Suppressor macrophage (primary cell): ENCODE measurements at regions not wholly inside any gene's neighbourhood (a gene's known extent, or its start where the extent isn't known, plus 50 kb on each side); places are given as distances from the start of the nearest gene placed in this dataset.

ENCODE experiments used
- DNase-seq, 4 experiments: peaks; one replicate each; pipeline ENCODE4 v3.0.0-alpha.2; 2020 to 2022

GRCh38 chr18:45228796-45229388, 386.4 kb upstream of the SLC14A2 start:
- DNase-seq = no peak

GRCh38 chr18:45231617-45232016, 383.7 kb upstream of the SLC14A2 start:
- DNase-seq = no peak

DNA sequence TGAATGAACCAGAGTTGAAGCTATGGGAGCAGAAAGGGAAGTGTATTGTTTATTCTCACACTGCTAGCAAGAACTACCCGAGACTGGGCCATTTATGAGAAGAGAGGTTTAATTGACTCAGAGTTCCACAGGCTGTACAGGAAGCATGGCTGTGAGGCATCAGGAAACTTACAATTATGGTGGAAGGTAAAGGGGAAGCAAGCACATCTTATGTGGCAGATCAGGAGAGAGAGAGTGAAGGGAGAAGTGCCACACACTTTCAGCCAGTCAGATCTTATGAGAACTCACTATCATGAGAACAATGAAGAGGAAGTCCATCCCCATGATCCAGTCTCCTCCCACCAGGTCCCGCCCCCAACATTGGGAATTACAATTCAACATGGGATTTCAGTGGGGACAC, 383.2 kb upstream of the SLC14A2 start:
- DNase-seq = peak; percentile 60 to 84 (median 64)

DNA sequence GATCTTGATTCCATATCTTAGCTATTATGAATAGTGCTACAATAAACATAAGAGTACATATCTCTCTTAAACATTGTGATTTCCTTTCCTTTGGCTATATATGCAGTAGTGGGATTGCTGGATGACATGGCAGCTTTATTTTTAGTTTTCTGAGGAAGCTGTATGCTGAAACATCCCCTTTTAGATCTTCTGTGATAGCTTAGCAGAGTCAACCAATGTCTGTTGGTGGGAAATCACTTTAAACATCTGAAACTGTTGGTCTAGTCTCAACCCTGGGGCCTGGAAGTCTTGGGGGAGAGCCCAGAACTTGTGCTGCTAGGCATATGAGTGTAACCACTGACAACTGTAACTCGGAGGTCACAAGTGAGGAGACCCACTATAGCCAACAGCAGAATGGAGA, 378.6 kb upstream of the SLC14A2 start:
- DNase-seq = peak; percentile 24 to 70 (median 47)

- DNase-seq = no peak
Observed at GRCh38 chr18:45237343-45238098, 377.8 kb upstream of the SLC14A2 start.

DNA sequence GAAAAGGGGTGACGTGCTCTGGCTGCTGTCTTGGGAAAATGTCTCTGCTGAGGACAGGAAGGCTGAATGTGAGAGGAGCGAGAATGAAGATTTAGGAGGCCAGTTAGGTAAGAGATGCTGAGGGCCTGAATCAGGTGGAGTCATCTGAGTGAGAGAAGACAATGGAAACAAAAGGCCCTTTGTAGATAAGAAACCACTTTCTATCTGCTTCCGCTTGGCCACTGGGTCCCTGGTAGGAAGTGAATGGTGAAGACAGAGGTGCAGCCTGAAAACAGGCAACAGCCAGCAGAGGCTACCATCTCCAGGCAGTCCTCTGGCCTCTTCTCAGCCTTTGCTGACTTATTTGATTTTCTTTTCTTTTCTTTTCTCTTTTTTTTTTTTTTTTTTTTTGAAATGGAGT, 374.0 kb upstream of the SLC14A2 start:
- DNase-seq = no peak

- no peak for DNase-seq
Observed at GRCh38 chr18:45241982-45242565, 373.2 kb upstream of the SLC14A2 start.

- DNase-seq = peak; percentile 39 to 75 (median 56)
Observed at GRCh38 chr18:45243340-45244110, 371.8 kb upstream of the SLC14A2 start.

- DNase-seq = no peak
Observed at GRCh38 chr18:45245091-45245511, 370.2 kb upstream of the SLC14A2 start.

- DNase-seq = peak in 1 of 4 experiments; percentile 29
Observed at GRCh38 chr18:45248240-45248903, 366.9 kb upstream of the SLC14A2 start.

GRCh38 chr18:45249246-45249661, 366.0 kb upstream of the SLC14A2 start:
- no peak for DNase-seq

- peak in 3 of 4 experiments; percentile 15 to 19 (median 18) for DNase-seq
Observed at GRCh38 chr18:45250479-45250878, 364.8 kb upstream of the SLC14A2 start.

- DNase-seq = no peak
Observed at GRCh38 chr18:45251236-45251635, 364.0 kb upstream of the SLC14A2 start.

DNA sequence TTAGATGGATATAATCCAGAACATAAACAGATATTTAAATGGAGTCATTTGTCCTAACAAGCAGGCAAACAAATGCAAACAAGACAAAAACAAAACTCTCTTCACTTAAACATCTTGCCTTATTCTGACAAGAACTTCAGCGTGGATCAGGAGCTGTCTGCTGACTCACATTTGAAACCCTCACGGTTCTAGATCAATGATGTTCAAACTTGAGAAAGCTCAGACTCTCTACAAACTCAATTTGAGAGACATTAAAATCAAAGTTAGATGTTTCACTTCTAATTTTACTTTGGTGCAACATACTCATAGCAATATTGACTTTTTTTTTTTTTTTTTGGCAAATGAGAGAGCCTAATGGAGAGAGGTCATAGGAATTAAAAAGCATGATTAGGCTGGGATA, 362.8 kb upstream of the SLC14A2 start:
- DNase-seq = no peak

DNA sequence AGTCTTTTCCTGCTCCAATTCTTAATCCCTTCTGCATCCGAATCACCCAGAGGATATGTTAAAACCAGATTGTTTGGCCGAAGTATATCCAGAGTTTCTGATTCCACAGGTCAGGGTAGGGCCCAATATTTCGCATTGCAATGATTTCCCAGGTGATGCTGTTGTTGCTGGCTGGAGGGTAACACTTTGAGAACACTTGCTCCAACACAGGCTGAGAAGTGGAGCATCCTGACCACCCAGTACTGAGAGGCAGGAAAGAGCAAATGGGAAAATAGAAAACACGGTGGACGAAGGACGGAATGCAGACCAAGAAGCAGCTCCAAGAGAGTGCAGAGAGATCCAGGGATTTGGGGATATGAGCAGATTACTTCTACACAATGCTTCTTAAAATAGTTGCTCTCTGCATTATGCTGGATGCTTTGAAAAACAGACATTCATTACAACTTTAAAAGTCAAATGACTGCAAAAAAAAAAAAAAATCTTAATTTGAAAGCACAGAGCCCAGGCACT, 362.2 kb upstream of the SLC14A2 start:
- DNase-seq = no peak

- DNase-seq = no peak
Observed at GRCh38 chr18:45253973-45254708, 361.1 kb upstream of the SLC14A2 start.

DNA sequence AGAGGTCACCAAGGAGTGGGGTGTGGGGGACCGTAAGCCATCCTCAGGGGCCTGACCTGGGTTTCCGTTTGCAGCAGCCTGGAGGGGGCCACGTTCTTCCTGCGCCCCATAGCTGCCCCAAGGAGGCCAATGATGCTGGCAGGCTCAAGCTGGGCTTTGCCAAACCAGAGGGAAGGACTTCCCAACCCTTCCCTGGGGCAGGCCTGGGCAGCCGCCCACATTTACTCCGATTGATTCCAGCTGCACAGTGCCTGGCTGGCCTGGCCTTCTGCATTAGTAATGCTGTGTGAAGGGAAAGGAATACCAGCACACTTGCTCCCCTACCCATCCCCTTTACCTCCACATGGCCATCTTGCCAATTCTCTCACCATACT, 360.6 kb upstream of the SLC14A2 start:
- DNase-seq = no peak

DNA sequence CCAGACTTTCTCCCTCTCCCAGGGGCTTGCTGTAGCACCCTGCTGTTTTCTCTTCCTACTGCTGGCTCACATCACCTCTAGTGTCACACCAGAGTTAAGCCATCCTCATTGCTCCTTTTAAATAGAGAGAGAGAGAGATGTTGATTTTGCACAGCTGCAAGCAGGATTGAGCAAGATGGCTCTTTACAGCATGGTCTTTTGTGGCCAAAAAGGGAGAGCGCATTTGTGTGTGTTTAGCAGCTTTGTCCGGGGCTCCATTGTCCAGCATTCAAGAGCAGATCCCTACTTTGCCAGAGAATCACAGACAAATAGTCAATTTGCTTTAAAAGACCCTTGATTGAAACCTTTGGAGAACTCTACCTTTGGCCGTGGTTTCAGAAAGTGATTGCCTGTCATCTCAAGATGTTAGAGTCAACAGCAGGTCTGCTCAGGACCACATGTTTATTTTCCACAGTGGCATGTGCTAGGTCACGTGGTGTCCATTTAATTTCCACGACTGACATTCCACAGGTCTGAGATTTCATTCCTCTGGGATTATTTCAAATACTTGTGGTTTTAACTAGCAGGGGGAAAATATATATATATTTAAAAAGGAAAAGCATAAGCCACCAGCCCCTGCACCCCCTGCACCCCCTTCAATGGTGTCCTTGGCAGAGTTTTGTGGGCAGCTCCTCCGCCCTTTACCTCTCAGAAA, 359.9 kb upstream of the SLC14A2 start:
- DNase-seq = no peak

DNA sequence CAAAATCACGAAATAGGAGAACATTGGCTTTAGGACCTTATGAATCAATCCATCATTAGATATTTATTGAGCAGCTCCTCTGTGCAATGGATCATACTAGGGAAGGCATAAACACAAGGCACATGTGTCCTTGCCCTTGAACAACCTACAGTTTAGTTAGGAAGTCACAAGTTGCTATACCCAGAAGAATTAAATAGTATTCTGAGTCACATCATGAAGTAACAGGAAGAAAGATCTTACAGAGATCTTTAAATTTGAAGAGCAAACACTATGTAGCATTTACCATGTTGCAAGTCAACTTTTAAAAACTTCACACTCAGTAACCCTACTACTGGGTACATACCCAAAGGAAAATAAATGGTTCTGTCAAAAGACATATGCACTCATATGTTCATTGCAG, 355.2 kb upstream of the SLC14A2 start:
- peak in 2 of 4 experiments; percentile 48 to 64 for DNase-seq

- DNase-seq = no peak
Observed at GRCh38 chr18:45266023-45266422, 349.3 kb upstream of the SLC14A2 start.

GRCh38 chr18:45267622-45268021, 347.7 kb upstream of the SLC14A2 start:
- no peak for DNase-seq
